ENCODE measurements at regions not wholly inside any gene's neighbourhood (a gene's known extent, or its start where the extent isn't known, plus 50 kb on each side); places are given as distances from the start of the nearest gene placed in this dataset.

DNA sequence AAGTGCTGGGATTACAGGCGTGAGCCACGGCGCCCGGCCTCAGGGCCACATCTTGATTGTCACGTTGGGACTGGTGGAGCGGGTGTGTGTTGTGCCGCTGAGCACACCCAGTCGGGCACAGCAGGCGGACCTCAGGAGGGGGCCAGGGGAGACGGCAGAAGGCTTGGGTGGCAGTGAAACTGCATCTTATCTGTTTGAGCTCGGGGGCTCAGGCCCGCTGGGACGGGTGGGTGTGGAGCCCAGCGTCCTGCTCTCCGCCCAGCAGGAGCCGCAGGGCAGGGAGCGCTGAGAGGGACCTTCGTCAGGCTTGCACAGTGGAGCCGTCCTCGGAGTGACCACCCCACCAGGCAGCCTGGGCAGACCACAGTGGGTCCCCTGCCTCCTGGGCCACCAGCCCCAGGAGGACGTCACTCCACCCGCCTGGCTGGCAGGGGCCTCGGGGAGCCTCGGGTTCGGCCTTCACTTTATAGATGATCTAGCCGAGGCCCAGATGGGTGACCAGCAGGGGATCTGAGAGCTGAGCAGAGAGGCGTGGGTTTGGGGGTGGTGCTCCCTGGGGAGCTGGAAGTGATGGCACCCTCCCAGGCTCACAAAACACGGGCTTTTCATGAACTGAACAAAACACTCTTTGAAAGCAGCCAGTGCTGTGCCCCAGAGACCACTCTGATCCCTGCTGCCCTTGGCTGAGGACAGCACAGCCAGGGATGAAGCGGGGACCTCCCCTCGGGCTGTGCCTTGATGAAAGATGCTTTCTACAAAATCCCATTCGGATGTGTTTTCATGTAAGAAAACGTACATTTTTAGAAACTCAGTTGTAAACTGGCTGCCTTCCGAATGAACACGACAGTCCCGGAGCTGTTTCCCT, 181.1 kb downstream of the SEC14L1 start:
- DNase-seq = no peak

- no peak for DNase-seq
These were observed 182.0 kb downstream of the SEC14L1 start for GRCh38 chr17:77322514-77323412.

GRCh38 chr17:77323413-77324171, 182.8 kb downstream of the SEC14L1 start:
- no peak for DNase-seq

GRCh38 chr17:77324227-77324626, 183.5 kb downstream of the SEC14L1 start:
- no peak for DNase-seq

GRCh38 chr17:77325577-77326075, 184.9 kb downstream of the SEC14L1 start:
- DNase-seq = no peak

DNA sequence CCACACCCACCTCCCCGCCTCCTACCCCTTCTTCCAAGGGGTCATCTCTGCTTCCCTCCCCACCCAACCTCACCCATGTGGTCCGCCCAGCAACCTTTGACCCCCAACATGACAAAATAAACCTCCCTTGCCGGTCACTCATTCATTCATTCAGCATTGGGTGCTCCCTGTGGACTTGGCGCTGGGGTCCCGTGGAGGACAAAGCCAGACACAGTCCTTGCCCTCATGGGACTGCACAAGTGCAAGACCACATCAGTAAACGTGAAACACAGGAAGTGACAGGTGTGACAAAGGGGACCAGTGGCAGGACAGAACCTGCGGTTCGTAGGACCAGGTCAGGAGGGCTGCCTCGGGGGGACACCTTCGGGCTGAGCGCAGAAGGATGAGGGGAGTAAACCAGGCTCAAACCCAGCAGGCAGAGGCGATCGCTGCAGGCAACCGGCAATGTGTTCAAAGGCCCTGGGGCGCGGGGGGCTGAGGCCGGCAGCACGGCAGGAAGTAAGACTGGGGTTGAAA, 185.4 kb downstream of the SEC14L1 start:
- DNase-seq = no peak

DNA sequence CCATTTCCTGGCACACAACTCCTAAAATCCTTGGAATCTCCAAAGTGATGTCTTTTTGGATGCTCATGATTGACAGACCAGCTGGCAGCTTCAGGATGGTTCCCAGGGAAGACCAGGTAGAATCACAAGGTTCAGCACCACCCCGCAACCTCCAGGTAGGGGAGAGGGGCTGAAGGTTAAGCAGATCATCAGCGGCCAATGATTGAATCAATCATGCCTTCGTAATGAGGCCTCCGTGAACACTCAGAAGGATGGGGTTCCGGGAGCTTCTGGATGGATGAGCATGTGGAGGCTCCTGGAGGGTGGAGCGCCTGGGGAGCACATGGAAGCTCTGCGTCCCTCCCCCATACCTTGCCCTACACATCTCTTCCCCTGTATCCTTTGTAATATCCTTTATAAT, 185.9 kb downstream of the SEC14L1 start:
- DNase-seq = no peak

GRCh38 chr17:77327181-77327565, 186.4 kb downstream of the SEC14L1 start:
- DNase-seq = no peak

DNA sequence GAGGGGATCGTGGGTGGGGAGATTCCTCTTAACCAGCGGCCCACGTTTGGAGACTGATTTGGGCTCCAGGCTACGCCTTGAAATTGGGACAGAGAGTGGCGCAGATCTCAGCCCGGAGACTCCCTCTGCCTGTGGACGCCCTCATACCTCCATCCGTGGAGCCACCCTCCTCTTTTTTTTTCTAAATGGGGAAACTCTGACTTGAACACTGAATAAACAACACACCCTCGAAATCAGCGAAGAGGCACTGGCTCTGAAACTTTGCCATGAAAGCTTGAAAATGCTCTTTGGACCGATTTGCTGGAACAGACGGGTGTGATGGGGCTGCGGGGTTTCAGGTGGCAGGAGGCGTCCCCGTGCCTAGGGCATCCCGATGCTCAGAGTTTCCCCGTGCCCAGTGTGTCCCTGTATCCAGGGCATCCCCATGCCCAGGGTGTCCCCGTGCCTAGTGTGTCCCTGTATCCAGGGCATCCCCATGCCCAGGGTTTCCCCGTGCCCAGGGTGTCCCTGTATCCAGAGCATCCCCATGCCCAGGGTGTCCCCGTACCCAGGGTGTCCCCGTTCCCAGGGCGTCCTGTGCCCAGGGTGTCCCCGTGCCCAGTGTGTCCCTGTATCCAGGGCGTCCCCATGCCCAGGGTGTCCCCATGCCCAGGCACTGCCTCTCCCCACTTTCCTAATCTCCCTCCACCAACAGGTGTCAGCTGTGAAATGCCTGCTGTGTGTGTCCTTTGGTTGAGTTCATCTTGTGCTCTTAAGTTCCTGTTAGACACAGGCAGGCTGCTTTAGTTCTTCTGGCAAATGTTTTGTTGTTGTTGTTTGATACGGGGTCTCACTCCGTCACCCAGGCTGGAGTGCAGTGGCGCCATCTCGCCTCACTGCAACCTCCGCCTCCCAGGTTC, 187.0 kb downstream of the SEC14L1 start:
- DNase-seq = peak; percentile 33

DNA sequence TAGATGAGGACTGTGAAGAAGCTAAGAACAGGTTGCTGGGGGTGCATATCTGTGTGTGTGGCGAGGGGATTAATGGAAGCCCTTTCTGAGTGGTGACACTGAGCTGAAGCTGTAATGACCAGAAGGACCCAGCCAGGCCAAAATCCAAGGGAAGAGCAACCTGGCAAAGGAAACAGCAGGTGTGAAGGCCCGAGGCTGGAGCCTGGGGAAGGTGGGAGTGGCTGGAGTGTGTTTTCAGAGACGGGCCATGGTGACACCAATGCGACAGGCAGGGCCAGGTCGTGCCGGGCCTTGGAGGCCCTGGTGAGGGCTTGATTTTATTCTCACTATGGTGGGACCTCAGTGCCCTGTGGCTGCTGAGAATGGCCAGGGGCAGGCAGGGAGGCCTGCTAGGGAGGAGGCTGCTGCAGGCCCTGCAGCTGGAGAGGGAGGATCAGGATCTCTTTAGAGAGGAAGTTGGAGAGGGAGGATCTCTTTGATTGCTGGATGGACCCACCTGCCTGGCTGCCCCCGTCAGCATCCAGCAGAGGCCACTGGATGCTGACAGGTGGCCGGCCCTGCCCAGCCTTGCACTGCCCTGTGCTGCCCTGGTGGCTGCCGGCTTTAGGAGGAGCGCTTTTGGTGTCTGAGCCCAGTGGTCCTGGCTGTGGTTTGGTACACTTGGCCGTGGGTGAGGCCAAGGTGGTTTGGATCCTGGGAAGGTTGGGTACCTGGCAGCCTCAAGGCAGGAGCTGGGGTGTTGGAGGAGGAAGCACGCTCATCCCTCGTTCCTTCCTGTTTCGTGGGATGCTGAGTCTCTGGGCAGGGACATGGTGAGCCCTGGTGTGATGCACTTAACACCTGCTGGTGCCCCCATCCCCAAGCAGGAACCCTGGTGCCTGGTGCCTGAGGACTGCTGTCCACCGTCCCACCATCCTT, 188.3 kb downstream of the SEC14L1 start:
- no peak for DNase-seq

- DNase-seq = no peak
These were observed 189.2 kb downstream of the SEC14L1 start for GRCh38 chr17:77329741-77330531.

GRCh38 chr17:77330602-77331081, 189.9 kb downstream of the SEC14L1 start:
- no peak for DNase-seq

GRCh38 chr17:77331301-77331864, 190.6 kb downstream of the SEC14L1 start:
- DNase-seq = peak; percentile 76

DNA sequence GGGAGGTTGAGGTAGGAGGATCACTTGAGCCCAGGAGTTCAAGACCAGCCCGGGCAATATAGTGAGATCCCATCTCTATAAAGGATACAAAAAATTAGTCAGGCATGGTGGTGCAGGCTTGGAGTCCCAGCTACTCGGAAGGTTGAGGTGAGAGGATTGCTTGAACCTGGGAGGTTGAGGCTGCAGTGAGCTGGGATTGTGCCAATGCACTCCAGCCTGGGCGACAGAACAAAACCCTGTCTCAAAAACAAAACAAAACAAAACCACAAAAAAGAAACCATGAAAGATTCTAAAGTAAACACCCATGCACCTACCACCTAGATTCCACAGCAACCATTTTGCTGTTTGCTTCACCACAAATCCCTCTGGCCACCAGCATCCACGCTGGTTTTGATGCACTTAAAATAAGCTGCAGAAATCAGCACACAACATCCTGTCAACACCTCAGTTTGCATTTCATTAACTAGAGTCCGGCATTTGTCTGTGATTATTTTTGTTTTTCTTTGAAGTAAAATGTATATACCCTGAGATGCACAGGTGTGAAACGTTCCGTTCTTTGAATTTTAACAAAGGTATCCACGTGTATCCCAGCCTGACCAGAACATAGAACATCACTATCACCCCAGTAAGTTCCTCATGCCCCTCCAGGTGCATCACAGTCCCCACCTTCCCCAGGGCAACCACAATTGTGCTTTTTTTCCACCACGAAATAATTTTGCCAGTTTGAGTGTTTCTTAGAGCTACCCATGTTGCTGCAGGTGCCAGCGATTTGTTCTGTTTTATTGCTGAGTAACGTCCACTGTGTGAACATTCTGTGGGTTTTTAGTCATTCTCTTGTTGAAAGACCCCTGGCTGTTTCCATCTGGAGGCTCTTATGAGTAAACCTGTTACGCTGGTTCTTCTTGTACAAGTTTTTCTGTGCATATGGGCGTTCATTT, 191.5 kb downstream of the SEC14L1 start:
- DNase-seq = no peak

DNA sequence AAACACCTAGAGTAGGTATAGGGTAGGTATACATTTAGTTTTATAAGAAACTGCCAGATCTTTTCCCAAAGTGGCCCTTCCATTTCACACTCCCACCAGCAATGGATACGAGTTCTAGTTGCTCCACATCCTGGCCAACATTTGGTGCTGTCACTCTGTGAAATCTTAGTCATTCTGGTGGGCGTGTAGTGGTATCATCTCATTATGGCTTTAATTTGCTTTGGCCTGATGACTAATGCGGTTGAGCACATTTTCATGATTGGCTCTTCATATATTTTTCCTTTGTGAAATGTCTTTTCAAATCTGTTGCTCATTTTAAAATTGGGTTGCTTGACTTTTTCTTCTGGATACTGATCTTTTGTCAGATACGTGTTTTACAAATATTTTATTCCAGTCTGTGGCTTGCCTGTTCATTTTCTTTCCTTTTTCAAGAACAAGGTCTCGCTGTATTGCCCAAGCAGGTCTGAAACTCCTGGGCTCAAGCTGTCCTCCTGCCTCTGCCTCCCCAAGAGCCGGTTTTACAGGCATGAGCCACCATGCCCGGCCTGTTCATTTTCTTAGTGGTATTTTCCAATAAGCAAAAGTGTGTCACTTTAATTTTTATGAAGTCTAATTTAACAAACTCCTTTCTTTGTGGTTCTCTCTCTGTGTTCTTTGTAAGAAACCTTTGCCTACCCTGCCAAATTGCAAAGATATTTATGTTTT, 192.4 kb downstream of the SEC14L1 start:
- peak; percentile 35 for DNase-seq

GRCh38 chr17:77337150-77337549, 196.4 kb downstream of the SEC14L1 start:
- no peak for DNase-seq

DNA sequence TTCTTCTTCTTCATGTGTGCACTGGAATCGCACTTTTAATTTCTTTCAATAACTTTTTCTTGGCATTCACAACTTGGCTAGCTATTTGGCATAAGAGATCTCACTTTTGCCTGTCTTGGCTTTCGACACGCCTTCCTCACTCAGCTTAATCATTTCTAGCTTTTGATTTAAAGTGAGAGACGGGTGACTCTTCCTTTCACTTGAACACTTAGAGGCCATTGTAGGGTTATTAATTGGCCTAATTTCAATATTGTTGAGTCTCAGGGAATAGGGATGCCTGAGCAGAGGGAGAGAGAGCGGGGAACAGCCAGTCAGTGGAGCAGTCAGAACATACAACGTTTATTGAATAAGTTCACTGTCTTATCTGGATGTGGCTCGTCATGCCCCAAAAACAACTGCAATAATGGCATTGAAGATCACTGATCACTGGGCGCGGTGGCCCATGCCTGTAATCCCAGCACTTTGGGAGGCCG, 200.3 kb downstream of the SEC14L1 start:
- DNase-seq = no peak

Measured in occipital lobe (tissue), 1 donor.